ENCODE measurements at regions not wholly inside any gene's neighbourhood (a gene's known extent, or its start where the extent isn't known, plus 50 kb on each side); places are given as distances from the start of the nearest gene placed in this dataset.

DNA sequence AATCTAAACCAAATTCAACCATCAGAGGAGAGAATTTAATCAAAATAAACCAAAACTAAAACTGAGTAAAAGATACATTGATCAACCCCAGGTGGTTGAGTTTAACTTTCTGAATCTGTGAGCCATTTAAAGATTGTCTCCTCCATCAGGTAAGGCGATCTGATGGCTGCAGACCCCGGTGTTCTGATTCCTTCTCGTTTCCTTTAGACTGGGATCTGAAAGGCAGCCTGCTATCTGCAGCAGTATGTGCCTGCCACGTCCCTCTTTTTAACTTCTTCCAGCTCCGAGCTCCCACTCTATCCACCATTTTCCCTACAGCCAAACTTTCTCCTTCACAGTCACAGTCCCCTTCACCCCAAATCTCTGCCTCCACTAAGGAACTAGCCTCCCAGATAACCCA lies 66.1 kb upstream of the ARHGAP32 start:
- no peak overlapping the region for H3K4me3 ChIP-seq (ENCODE audit: insufficient read depth, low read depth, low read length)
- no peak overlapping the region for H2BK15ac ChIP-seq (ENCODE audit: low read depth, low read length)
- H2BK20ac ChIP-seq (ENCODE audit: low read depth, low read length), result no peak overlapping the region
- H3K56ac ChIP-seq (ENCODE audit: extremely low read depth, insufficient read depth, low read length), result no peak overlapping the region
- BruUV-seq (replicated peaks), result no TSS peak
- H4K5ac ChIP-seq (ENCODE audit: low read depth, low read length), result no peak overlapping the region
- H3K9me3 ChIP-seq (ENCODE audit: control insufficient read depth, insufficient read depth, low read length), result no peaks in the 10 kb centered on the region
- WGBS, 2 experiments (ENCODE audit: extremely low coverage in 2 of 2, insufficient read length in 1 of 2), result 62% methylated on average over 4 of the region's 5 CpGs; no CpG with 5 or more reads in 1 of the 2 experiments
- H2BK5ac ChIP-seq (ENCODE audit: low read depth, low read length, poor library complexity, severe bottlenecking), result no peak overlapping the region
- H3K4ac ChIP-seq (ENCODE audit: low read depth, low read length), result no peak overlapping the region
- H3K14ac ChIP-seq (replicated peaks; ENCODE audit: low read depth, low read length), result no peak overlapping the region
- no peak overlapping the region for H2AK9ac ChIP-seq (replicated peaks; ENCODE audit: low read depth, low read length, poor library complexity)
- no peak overlapping the region for H3K23ac ChIP-seq (ENCODE audit: low read depth, low read length)
- intact Hi-C loops (cut with micrococcal nuclease), result no loop called here
- dilution Hi-C loops (cut with HindIII; ENCODE audit: low sequenced_read_pairs, unreplicated experiment), result no loop called here
- in situ Hi-C loops (cut with MboI; ENCODE audit: low sequenced_read_pairs), result no loop called here
- no peak overlapping the region for H3K27ac ChIP-seq (ENCODE audit: insufficient read depth, low read length)
- no peak for DNase-seq
- no peaks in the 10 kb centered on the region for H3K36me3 ChIP-seq (ENCODE audit: control insufficient read depth, insufficient read depth, low read length)
- H3K27me3 ChIP-seq (ENCODE audit: control insufficient read depth, insufficient read depth, low read length), result no peaks in the 10 kb centered on the region
- no peak overlapping the region for H3K4me2 ChIP-seq (ENCODE audit: low read depth, low read length)
- ChIA-PET POLR2A (ENCODE audit: unreplicated experiment) (no interaction called here), CTCF (no interaction called here)
- peaks cover 2% of the 10 kb centered on the region; the same call in 1 of the 2 replicates for H3K4me1 ChIP-seq (ENCODE audit: control insufficient read depth, insufficient read depth, low read length)
- H4K20me1 ChIP-seq (ENCODE audit: insufficient read depth, low read length), result no peaks in the 10 kb centered on the region
- H3K18ac ChIP-seq (ENCODE audit: low read depth, low read length), result no peak overlapping the region
- no peak overlapping the region for H4K8ac ChIP-seq (ENCODE audit: low read depth in 2 of 2, low read length in 2 of 2)
- no peak overlapping the region for H3K9ac ChIP-seq (ENCODE audit: low read depth, low read length)
- H4K91ac ChIP-seq (ENCODE audit: insufficient read depth, low read depth, low read length), result no peak overlapping the region
- TF ChIP-seq MXI1 (IDR thresholded peaks at IDR 0.05; ENCODE audit: borderline replicate concordance, low read depth, low read length) (no peak), CTCF (conservative IDR thresholded peaks at IDR 0.05; ENCODE audit: low read depth, low read length) (no peak), SMC3 (IDR thresholded peaks at IDR 0.05; ENCODE audit: low read depth, low read length) (no peak), RAD21 (IDR thresholded peaks at IDR 0.05; ENCODE audit: low read length) (no peak), NFE2L2 (IDR thresholded peaks at IDR 0.05; ENCODE audit: low read depth, low read length) (no peak)
- ATAC-seq (ENCODE audit: low read depth), result no peak
- no peaks in the 10 kb centered on the region for H3K9me1 ChIP-seq (ENCODE audit: insufficient read depth, low read length)
- no peak overlapping the region for H2AK5ac ChIP-seq (ENCODE audit: low read depth, low read length)
- H2BK120ac ChIP-seq (ENCODE audit: low read depth, low read length), result no peak overlapping the region
- H3K79me1 ChIP-seq (ENCODE audit: low read depth in 1 of 2, low read length in 2 of 2), result peaks cover 3 to 8% of the 10 kb centered on the region in 2 experiments; a peak in 2 of 4 replicates
- H2AFZ ChIP-seq (replicated peaks; ENCODE audit: low read length, poor library complexity), result no peak overlapping the region
